ENCODE measurements at regions not wholly inside any gene's neighbourhood (a gene's known extent, or its start where the extent isn't known, plus 50 kb on each side); places are given as distances from the start of the nearest gene placed in this dataset.
"Not testable (repeated sequence)": the region's sequence is repeated elsewhere in the genome, so short reads cannot be mapped to it uniquely, and the experiment has no call there.

DNA sequence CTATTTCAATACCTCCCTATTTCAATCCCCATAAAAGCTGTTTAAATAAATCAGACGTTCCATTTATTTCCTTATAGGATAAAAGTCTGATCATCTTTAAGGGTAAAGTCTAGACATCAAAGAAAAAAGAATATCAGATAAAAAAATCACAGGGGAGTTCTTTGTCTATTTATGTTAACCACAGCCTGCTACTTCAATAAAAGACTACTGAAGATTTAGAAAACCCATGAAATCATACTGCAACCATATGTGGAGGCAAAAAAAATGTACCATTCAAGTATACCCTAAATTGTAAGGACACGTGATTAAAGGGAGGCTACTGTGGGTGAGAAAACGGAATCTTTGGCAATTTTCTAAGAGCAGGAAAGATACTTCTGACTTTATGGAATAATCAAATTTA is 108.2 kb upstream of the TNFSF4 start:
- H3K36me3 ChIP-seq, result no peaks in the 10 kb centered on the region
- no peaks in the 10 kb centered on the region for H3K4me1 ChIP-seq
- H3K9me3 ChIP-seq, result peaks cover 0 to 8% of the 10 kb centered on the region in 2 donors
- no peak overlapping the region for H3K4me3 ChIP-seq
- intact Hi-C loops (cut with DNase I; ENCODE audit: low total_unique reads), result no loop called here
- no peak overlapping the region for H3K27ac ChIP-seq
- H3K27me3 ChIP-seq, result no peaks in the 10 kb centered on the region
- TF ChIP-seq POLR2A (IDR thresholded peaks at IDR 0.05) (no peak), POLR2AphosphoS5 (IDR thresholded peaks at IDR 0.05) (no peak)
- TF ChIP-seq, protein P1, sequence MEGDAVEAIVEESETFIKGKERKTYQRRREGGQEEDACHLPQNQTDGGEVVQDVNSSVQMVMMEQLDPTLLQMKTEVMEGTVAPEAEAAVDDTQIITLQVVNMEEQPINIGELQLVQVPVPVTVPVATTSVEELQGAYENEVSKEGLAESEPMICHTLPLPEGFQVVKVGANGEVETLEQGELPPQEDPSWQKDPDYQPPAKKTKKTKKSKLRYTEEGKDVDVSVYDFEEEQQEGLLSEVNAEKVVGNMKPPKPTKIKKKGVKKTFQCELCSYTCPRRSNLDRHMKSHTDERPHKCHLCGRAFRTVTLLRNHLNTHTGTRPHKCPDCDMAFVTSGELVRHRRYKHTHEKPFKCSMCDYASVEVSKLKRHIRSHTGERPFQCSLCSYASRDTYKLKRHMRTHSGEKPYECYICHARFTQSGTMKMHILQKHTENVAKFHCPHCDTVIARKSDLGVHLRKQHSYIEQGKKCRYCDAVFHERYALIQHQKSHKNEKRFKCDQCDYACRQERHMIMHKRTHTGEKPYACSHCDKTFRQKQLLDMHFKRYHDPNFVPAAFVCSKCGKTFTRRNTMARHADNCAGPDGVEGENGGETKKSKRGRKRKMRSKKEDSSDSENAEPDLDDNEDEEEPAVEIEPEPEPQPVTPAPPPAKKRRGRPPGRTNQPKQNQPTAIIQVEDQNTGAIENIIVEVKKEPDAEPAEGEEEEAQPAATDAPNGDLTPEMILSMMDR (IDR thresholded peaks at IDR 0.05), result no peak
- no peak for DNase-seq (ENCODE audit: low spot score in 2 of 2)

DNA sequence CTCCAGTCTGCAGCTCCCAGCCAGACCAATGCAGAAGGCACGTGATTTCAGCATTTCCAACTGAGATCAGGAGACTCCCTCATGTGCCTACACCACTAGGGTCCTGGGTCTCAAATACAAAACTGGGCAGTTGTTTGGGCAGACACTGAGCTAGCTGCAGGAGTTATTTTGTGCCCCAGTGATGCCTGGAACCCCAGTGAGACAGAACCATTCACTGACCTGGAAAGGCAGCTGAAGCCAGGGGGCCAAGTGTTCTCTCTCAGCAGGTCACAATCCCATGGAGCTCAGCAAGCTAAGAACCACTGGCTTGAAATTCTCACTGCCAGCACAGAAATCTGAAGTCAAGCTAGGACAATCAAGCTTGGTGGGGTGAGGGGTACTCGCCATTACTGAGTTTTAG is 111.7 kb upstream of the TNFSF4 start:
- DNase-seq (ENCODE audit: low spot score in 2 of 2), result no peak
- TF ChIP-seq POLR2A (IDR thresholded peaks at IDR 0.05) (no peak), POLR2AphosphoS5 (IDR thresholded peaks at IDR 0.05) (no peak)
- TF ChIP-seq, protein P1 (IDR thresholded peaks at IDR 0.05), result no peak
- H3K36me3 ChIP-seq, result no peaks in the 10 kb centered on the region
- H3K9me3 ChIP-seq, result peaks cover 5 to 8% of the 10 kb centered on the region in 2 donors
- H3K4me1 ChIP-seq, result no peaks in the 10 kb centered on the region
- intact Hi-C loops (cut with DNase I; ENCODE audit: low total_unique reads), result no loop called here
- H3K4me3 ChIP-seq, result no peak overlapping the region
- H3K27ac ChIP-seq, result no peak overlapping the region
- no peaks in the 10 kb centered on the region for H3K27me3 ChIP-seq

DNA sequence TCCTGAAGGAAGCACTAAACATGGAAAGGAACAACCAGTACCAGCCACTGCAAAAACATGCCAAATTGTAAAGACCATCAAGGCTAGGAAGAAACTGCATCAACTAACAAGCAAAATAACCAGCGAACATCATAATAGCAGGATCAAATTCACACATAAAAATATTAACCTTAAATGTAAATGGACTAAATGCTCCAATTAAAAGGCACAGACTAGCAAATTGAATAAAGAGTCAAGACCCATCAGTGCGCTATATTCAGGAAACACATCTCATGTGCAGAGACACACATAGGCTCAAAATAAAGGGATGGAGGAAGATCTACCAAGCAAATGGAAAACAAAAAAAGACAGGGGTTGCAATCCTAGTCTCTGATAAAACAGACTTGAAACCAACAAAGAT is 117.2 kb upstream of the TNFSF4 start:
- DNase-seq (ENCODE audit: low spot score in 2 of 2); H3K4me3 ChIP-seq; H3K9me3 ChIP-seq; intact Hi-C loops (cut with DNase I; ENCODE audit: low total_unique reads); H3K36me3 ChIP-seq; H3K27me3 ChIP-seq; H3K4me1 ChIP-seq; H3K27ac ChIP-seq: not testable (repeated sequence)

DNA sequence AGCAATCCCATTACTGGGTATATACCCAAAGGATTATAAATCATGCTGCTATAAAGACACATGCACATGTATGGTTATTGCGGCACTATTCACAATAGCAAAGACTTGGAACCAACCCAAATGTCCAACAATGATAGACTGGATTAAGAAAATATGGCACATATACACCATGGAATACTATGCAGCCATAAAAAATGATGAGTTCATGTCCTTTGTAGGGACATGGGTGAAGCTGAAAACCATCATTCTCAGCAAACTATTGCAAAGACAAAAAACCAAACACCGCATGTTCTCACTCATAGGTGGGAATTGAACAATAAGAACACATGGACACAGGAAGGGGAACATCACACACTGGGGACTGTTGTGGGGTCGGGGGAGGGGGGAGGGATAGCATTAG is 120.9 kb upstream of the TNFSF4 start:
- intact Hi-C loops (cut with DNase I; ENCODE audit: low total_unique reads), result loop anchor here (5.0 kb wide), 1 partner anchor 136 kb away; no protein-coding TSS in a partner anchor
- H3K4me3 ChIP-seq; H3K36me3 ChIP-seq; H3K27me3 ChIP-seq; H3K4me1 ChIP-seq; H3K27ac ChIP-seq; H3K9me3 ChIP-seq; DNase-seq (ENCODE audit: low spot score in 2 of 2): not testable (repeated sequence)

DNA sequence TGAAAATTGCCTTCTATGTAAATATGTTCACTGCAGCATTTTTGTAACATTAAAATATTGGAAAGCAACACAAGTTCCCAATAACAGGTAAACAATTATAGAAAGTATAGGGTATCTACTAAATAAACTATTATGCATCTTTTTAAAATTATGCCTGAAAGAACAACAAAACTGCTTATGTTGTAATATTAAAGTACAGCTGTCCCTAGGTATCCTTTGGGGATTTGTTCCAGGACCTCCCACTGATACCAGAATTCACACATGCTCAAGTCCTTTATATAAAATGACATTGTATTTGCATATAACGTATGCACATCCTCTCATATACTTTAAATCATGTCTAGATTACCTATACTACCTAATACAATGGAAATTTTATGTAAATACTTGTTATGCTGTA is 121.8 kb upstream of the TNFSF4 start:
- no peak for DNase-seq (ENCODE audit: low spot score in 2 of 2)
- H3K36me3 ChIP-seq, result no peaks in the 10 kb centered on the region
- H3K9me3 ChIP-seq, result no peaks in the 10 kb centered on the region
- H3K27me3 ChIP-seq, result no peaks in the 10 kb centered on the region
- intact Hi-C loops (cut with DNase I; ENCODE audit: low total_unique reads), result loop anchor here (5.0 kb wide), 1 partner anchor 137 kb away; no protein-coding TSS in a partner anchor
- TF ChIP-seq POLR2A (IDR thresholded peaks at IDR 0.05), result no peak
- TF ChIP-seq POLR2AphosphoS5 (IDR thresholded peaks at IDR 0.05), result no peak
- peaks cover 0 to 4% of the 10 kb centered on the region in 2 donors for H3K4me1 ChIP-seq
- H3K4me3 ChIP-seq, result no peak overlapping the region
- no peak overlapping the region for H3K27ac ChIP-seq

DNA sequence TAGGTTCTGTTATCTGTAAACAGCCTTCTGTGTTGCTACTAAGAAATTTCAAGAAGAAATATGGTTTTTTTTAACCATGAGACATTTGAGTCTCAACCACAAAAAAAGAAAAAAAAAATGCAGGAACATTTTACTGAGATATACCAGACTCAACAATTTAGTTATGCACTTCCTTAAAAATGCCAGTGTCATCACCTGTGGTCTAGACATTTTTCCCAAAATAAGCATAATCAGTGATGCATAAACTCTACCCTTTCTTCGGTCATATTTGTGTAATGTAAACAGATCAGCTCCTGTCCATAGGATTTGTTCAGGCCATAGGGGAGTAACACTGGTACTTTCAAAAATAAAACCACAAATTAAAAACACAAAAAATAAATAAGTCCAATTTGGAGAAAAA is 122.6 kb upstream of the TNFSF4 start:
- H3K4me3 ChIP-seq, result no peak overlapping the region
- no peaks in the 10 kb centered on the region for H3K36me3 ChIP-seq
- TF ChIP-seq, protein P1 (IDR thresholded peaks at IDR 0.05), result no peak
- TF ChIP-seq POLR2AphosphoS5 (IDR thresholded peaks at IDR 0.05) (no peak), POLR2A (IDR thresholded peaks at IDR 0.05) (no peak)
- intact Hi-C loops (cut with DNase I; ENCODE audit: low total_unique reads), result loop anchor here (5.0 kb wide), 1 partner anchor 137 kb away; no protein-coding TSS in a partner anchor
- no peaks in the 10 kb centered on the region for H3K27me3 ChIP-seq
- no peaks in the 10 kb centered on the region for H3K9me3 ChIP-seq
- peaks cover 0 to 4% of the 10 kb centered on the region in 2 donors for H3K4me1 ChIP-seq
- DNase-seq (ENCODE audit: low spot score in 2 of 2), result no peak
- no peak overlapping the region for H3K27ac ChIP-seq
